Vagina (tissue), 2 donors: ENCODE measurements at regions not wholly inside any gene's neighbourhood (a gene's known extent, or its start where the extent isn't known, plus 50 kb on each side); places are given as distances from the start of the nearest gene placed in this dataset.

Experiments
- DNase-seq, 2 donors: peaks; one replicate each; pipeline ENCODE4 v3.0.0-alpha.2; 2017; ENCODE audit errors: extremely low spot score in 2 of 2
- H3K27ac ChIP-seq: fragments of 200-600 bp; sonication (generic); one replicate; pipeline ENCODE4 v1.5.1; 2019
- H3K27me3 ChIP-seq: fragments of 200-600 bp; sonication (generic); one replicate; pipeline ENCODE4 v1.5.1; 2019
- H3K36me3 ChIP-seq, 2 donors: fragments of 200-600 bp; sonication (generic); one replicate each; pipeline ENCODE4 v1.5.1; 2017 to 2019
- H3K4me1 ChIP-seq: fragments of 200-600 bp; sonication (generic); one replicate; pipeline ENCODE4 v1.5.1; 2019
- H3K4me3 ChIP-seq, 2 donors: fragments of 200-600 bp; sonication (generic); 1 replicate in 1 of 2; 2 replicates in 1 of 2; pipeline ENCODE4 v1.5.1; 2016 to 2019
- H3K9me3 ChIP-seq: fragments of 200-600 bp; sonication (generic); one replicate; pipeline ENCODE4 v1.5.1; 2019
- POLR2A ChIP-seq, 2 donors: fragments of 450-650 bp; IDR thresholded peaks; one replicate each; pipeline ENCODE4 v1.6.1; 2017; ENCODE audit warnings: antibody characterized with exemption in 2 of 2, mild to moderate bottlenecking in 2 of 2, moderate library complexity in 2 of 2
- POLR2AphosphoS5 ChIP-seq, 2 donors: sonication (generic); formaldehyde crosslinking; IDR thresholded peaks; one replicate each; pipeline ENCODE4 v1.9.0; 2017; ENCODE audit warnings: antibody characterized with exemption in 2 of 2, mild to moderate bottlenecking in 2 of 2, low read depth in 1 of 2; ENCODE audit not compliant: insufficient read depth in 1 of 2
- intact Hi-C: fragments of 100-400 bp; cut with DNase I; formaldehyde crosslinking; loops from one replicate; pipeline ENCODE4 v1.15.1; 2023
- TF ChIP-seq, protein P1 (sequence below), 3 experiments: fragments of 450-650 bp in 2 of 3; fragments of 200-600 bp in 1 of 3; sonication (generic) in 1 of 3; IDR thresholded peaks; one replicate each; pipeline ENCODE4 v1.5.1; 2017 to 2019; ENCODE audit warnings: antibody characterized with exemption in 3 of 3, mild to moderate bottlenecking in 2 of 3, moderate library complexity in 2 of 3

DNA sequence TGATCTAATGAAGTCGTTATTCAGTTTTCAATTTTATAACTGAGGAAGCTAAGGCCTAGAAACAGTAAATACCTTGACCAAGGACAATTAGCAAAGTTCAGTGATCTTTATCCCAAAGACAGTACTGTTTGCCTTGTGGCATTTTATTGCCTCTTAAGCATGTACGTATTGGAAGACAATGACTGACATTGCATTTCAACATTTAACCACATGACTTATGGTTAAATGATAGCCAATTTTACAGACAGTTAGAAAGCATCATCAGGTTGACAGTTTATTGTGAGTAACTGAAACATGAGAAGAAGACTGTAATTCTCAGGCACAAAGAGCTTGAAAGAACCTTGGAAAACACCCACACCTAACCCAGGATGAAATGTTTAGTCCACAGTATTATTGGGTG, 390.8 kb upstream of the ZNF385D start:
- intact Hi-C loops = no loop called here
- no peaks in the 10 kb centered on the region for H3K9me3 ChIP-seq
- no peak for DNase-seq
- no peak overlapping the region for H3K27ac ChIP-seq
- no peak for TF ChIP-seq POLR2AphosphoS5 (IDR thresholded peaks at IDR 0.05; ENCODE audit: insufficient read depth in 1 of 2, low read depth in 1 of 2)
- TF ChIP-seq, protein P1, sequence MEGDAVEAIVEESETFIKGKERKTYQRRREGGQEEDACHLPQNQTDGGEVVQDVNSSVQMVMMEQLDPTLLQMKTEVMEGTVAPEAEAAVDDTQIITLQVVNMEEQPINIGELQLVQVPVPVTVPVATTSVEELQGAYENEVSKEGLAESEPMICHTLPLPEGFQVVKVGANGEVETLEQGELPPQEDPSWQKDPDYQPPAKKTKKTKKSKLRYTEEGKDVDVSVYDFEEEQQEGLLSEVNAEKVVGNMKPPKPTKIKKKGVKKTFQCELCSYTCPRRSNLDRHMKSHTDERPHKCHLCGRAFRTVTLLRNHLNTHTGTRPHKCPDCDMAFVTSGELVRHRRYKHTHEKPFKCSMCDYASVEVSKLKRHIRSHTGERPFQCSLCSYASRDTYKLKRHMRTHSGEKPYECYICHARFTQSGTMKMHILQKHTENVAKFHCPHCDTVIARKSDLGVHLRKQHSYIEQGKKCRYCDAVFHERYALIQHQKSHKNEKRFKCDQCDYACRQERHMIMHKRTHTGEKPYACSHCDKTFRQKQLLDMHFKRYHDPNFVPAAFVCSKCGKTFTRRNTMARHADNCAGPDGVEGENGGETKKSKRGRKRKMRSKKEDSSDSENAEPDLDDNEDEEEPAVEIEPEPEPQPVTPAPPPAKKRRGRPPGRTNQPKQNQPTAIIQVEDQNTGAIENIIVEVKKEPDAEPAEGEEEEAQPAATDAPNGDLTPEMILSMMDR (IDR thresholded peaks at IDR 0.05) = no peak
- no peak for TF ChIP-seq POLR2A (IDR thresholded peaks at IDR 0.05)
- no peak overlapping the region for H3K4me3 ChIP-seq
- no peaks in the 10 kb centered on the region for H3K36me3 ChIP-seq
- no peaks in the 10 kb centered on the region for H3K4me1 ChIP-seq
- no peaks in the 10 kb centered on the region for H3K27me3 ChIP-seq

- no peak overlapping the region for H3K4me3 ChIP-seq
- H3K36me3 ChIP-seq = no peaks in the 10 kb centered on the region
- no peaks in the 10 kb centered on the region for H3K27me3 ChIP-seq
- no peak for DNase-seq
- H3K27ac ChIP-seq = no peak overlapping the region
- TF ChIP-seq POLR2AphosphoS5 (IDR thresholded peaks at IDR 0.05; ENCODE audit: insufficient read depth in 1 of 2, low read depth in 1 of 2) = no peak
- TF ChIP-seq, protein P1 (IDR thresholded peaks at IDR 0.05) = no peak
- TF ChIP-seq POLR2A (IDR thresholded peaks at IDR 0.05) = no peak
- intact Hi-C loops = no loop called here
- H3K4me1 ChIP-seq = no peaks in the 10 kb centered on the region
- no peaks in the 10 kb centered on the region for H3K9me3 ChIP-seq
These were observed 396.2 kb upstream of the ZNF385D start for GRCh38 chr3:22147161-22147560.

- H3K27ac ChIP-seq = no peak overlapping the region
- no peak overlapping the region for H3K4me3 ChIP-seq
- no peak for DNase-seq
- no peaks in the 10 kb centered on the region for H3K27me3 ChIP-seq
- TF ChIP-seq POLR2A (IDR thresholded peaks at IDR 0.05) (no peak), POLR2AphosphoS5 (IDR thresholded peaks at IDR 0.05; ENCODE audit: insufficient read depth in 1 of 2, low read depth in 1 of 2) (no peak)
- TF ChIP-seq, protein P1 (IDR thresholded peaks at IDR 0.05) = no peak
- no peaks in the 10 kb centered on the region for H3K4me1 ChIP-seq
- intact Hi-C loops = no loop called here
- H3K36me3 ChIP-seq = no peaks in the 10 kb centered on the region
- no peaks in the 10 kb centered on the region for H3K9me3 ChIP-seq
These were observed 405.9 kb upstream of the ZNF385D start for GRCh38 chr3:22156868-22157267.

- no peaks in the 10 kb centered on the region for H3K36me3 ChIP-seq
- no peaks in the 10 kb centered on the region for H3K4me1 ChIP-seq
- H3K27ac ChIP-seq = no peak overlapping the region
- intact Hi-C loops = no loop called here
- no peak overlapping the region for H3K4me3 ChIP-seq
- no peaks in the 10 kb centered on the region for H3K9me3 ChIP-seq
- no peaks in the 10 kb centered on the region for H3K27me3 ChIP-seq
- TF ChIP-seq POLR2AphosphoS5 (IDR thresholded peaks at IDR 0.05; ENCODE audit: insufficient read depth in 1 of 2, low read depth in 1 of 2) = no peak
- TF ChIP-seq POLR2A (IDR thresholded peaks at IDR 0.05) = no peak
- TF ChIP-seq, protein P1 (IDR thresholded peaks at IDR 0.05) = no peak
- no peak for DNase-seq
These were observed 406.8 kb upstream of the ZNF385D start for GRCh38 chr3:22157848-22158247.

DNA sequence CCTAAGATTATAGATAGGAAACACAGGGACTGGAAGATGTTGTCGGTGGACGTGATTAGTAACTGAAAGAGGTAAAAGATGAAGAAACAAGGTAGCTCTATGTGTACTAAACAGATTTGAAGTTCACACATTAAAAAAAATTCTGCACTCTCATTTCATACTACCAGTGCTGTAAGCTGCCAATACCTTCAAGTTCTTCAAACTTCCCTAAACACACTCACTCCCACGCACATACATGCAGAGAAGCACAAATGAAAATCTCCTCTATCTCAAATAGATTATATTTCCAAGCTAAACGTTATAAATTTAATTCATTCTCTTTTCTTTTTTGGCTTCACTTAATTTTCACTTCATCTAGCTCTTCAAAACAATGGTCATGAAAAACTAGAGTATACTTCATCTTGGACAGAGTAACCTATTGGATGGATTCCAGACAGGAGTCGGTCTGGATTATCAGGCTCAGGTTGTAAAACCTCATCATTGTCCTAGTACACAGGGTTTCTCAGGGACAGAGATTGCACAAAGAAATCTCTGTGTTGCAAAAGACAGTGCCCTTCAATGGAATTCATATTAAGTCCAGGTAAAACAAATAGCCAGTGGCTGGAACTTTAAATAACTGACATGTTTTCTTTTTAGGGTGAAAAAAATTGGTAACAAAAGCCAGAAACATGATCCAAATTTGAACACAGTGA, 408.1 kb upstream of the ZNF385D start:
- H3K27ac ChIP-seq = no peak overlapping the region

More for the DNA sequence above, 408.1 kb upstream of the ZNF385D start:
- Histone ChIP-seq H3K4me1 (no peaks in the 10 kb centered on the region), H3K4me3 (no peak overlapping the region), H3K27me3 (no peaks in the 10 kb centered on the region), H3K9me3 (no peaks in the 10 kb centered on the region), H3K36me3 (no peaks in the 10 kb centered on the region)
- TF ChIP-seq POLR2A (IDR thresholded peaks at IDR 0.05) (no peak), POLR2AphosphoS5 (IDR thresholded peaks at IDR 0.05; ENCODE audit: insufficient read depth in 1 of 2, low read depth in 1 of 2) (no peak)
- TF ChIP-seq, protein P1 (IDR thresholded peaks at IDR 0.05) = no peak
- no peak for DNase-seq
- intact Hi-C loops = no loop called here
